NOMO-1 treated with dmso at 0.1 percent for 144 hours (cell line): ENCODE measurements at regions not wholly inside any gene's neighbourhood (a gene's known extent, or its start where the extent isn't known, plus 50 kb on each side); places are given as distances from the start of the nearest gene placed in this dataset.

Experiments
- DNase-seq: peaks from one replicate; lab custom pipeline; 2025; ENCODE audit not compliant: unreplicated experiment; lab: John Stamatoyannopoulos, UW

- no peak for DNase-seq
These were observed 156.4 kb upstream of the FOXF1 start for GRCh38 chr16:86353948-86354347.

DNA sequence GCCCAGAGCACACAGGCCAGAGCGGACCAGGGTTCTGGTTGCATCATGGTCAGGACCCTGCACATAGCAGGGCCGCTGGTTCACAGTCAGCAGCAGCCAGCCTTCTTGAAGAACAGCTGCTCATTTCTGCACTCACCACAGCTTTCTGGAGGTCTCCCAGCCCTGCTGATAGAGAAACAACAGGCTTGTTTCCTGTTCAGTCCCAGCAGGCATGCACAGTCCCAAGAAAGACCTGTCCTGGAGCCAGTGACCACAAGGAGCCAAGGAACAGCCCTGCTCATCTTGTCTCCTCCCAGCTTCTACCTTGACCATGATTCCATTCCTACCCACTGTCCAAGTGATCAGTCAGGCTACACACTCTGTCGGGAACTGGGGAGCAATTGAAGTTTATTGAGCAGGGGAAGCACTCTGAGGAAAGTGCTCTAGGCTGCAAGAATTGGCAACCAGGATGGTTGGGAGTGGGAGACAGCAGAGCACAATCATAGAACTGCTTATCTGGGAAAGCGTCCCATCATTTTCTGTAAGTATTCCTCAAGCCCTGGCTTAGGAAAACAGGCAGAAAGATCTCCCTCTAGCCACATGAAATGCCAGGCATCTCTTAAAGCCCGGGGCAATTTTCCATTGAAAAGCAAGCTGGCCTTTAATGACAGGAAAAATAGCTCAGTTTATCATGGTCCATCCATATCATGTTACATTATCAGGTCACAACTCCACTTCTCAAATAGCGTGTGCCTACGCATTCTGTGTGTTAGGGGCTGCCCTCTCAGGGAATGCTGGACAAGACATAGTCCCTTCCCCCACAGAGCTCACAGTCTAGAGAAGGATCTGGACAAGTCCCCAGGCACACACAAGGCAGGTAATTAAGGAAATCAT lies 155.4 kb upstream of the FOXF1 start:
- no peak for DNase-seq

- DNase-seq: no peak
These were observed 154.8 kb upstream of the FOXF1 start for GRCh38 chr16:86355531-86355930.

DNA sequence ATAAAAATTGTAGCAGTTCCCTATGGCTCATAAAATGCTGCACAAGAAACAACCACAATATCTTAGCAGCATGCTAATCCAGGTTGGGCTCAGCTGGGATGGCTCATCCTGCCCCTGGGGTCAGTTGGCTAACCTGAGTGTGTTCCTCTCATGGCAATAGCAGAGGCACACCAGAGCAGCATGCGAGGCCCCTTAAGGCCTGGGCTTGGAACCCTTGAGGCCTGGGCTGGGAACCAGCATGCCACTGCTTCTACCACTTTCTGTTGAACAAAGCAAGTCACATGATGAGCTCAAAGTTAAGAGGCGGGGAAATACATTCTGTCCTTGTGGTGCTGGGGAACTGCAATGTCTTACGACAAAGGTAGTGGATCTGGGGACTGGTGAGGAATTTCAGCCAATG lies 154.4 kb upstream of the FOXF1 start:
- no peak for DNase-seq

GRCh38 chr16:86356804-86357203 lies 153.5 kb upstream of the FOXF1 start:
- DNase-seq: no peak

DNA sequence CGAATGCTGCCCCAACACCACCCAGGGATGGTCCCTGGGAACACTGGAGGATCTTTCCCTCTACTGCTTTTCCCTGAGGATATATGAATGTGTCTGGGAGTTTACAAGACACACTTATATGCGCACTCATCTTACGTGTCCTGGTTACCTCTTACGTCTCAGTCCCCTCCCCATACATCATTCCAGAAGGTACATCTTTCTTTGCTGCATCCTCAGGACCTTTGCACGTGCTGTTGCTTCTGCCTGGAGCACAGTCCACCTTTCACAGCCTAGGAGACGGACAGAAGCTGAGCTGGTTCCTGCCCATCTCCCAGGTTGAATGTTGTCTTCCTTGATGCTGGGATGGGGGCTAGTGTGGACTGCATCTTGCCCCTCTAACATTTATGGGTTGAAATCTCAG lies 153.0 kb upstream of the FOXF1 start:
- DNase-seq: no peak

- DNase-seq: no peak
These were observed 152.4 kb upstream of the FOXF1 start for GRCh38 chr16:86357950-86358349.

- no peak for DNase-seq
These were observed 150.8 kb upstream of the FOXF1 start for GRCh38 chr16:86359571-86359970.

- no peak for DNase-seq
These were observed 148.0 kb upstream of the FOXF1 start for GRCh38 chr16:86362155-86362849.

GRCh38 chr16:86363057-86363490 lies 147.3 kb upstream of the FOXF1 start:
- no peak for DNase-seq

- DNase-seq: no peak
These were observed 146.3 kb upstream of the FOXF1 start for GRCh38 chr16:86363836-86364618.

GRCh38 chr16:86364653-86365380 lies 145.5 kb upstream of the FOXF1 start:
- no peak for DNase-seq

- no peak for DNase-seq
These were observed 144.6 kb upstream of the FOXF1 start for GRCh38 chr16:86365513-86366273.

GRCh38 chr16:86366481-86366880 lies 143.8 kb upstream of the FOXF1 start:
- DNase-seq: no peak

GRCh38 chr16:86367291-86368072 lies 142.8 kb upstream of the FOXF1 start:
- no peak for DNase-seq

GRCh38 chr16:86368261-86368660 lies 142.1 kb upstream of the FOXF1 start:
- DNase-seq: no peak

DNA sequence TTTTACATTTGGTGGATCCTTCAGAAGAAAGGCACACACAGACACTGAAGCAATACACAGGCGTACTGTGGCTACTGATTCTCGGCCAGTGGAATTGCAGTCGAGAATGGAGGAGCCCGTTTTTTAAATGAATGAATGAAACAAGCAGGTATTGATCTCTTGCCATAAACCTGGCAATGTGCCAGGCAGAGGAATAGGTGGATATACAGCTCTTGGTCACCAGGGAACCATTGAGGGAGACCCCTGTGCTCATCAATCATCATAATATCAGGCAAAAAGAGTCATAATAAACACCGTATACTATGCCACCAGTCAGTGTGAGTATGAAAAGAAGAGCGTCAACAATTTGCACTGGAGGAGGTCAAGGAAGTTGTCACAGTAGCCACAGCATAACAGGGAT lies 140.3 kb upstream of the FOXF1 start:
- no peak for DNase-seq

DNA sequence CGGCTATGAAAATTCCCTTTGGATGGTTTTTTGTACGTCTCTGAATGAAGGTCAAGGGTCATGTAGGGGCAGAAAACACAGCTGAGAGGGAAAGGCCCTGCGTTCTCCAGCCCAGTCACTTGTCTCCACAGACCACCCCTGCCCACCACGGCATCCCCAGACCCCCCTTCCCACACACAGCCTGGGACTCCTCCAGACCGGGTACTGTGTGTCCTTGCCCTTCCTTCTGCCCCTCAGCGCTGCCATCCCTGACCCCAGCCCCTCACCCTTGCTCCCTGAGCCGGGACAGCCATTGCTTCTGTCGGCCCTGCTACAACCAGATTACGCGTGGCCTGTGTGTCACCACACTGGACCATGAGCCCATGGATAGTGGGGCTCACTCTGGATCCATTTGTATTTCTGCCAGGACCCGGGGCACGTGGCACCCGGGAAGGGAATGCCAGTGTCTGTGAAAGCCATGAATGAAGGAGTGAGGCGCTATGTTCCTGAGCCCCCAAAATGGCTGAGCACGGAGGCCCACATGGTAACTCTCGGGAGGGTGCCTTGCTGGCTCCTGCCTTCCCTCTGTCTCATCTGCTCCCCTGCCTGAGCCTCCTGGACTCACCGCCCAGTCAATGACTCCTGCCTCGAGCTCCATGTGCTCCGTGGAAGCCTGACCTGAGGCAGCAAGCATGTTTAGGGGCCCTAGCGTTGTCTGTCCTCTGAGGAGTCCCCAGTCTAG lies 139.1 kb upstream of the FOXF1 start:
- DNase-seq: no peak

DNA sequence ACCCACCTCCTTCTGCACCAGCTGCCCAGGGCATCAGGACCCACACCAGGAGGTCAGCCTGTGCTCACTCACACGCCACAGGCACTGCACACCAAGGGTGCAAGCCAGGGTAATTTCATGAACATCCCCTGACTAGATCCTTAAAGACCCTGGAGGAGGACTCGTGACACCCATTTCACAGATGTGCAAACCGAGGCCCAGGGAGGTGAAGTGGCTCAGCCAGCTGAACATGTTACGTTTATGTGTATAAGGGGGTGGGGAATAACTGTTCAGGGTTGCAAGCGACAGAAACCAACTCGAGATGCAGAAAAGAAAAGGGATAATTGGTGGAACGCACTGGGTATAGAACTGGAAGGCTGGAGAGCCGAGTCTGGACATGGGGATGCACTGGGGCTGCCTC lies 138.1 kb upstream of the FOXF1 start:
- DNase-seq: no peak
